Activated CD4-positive, alpha-beta T cell treated with anti-CD3 and anti-CD28 coated beads for 36 hours (primary cell): ENCODE measurements at regions not wholly inside any gene's neighbourhood (a gene's known extent, or its start where the extent isn't known, plus 50 kb on each side); places are given as distances from the start of the nearest gene placed in this dataset.
"Not testable (repeated sequence)": the region's sequence is repeated elsewhere in the genome, so short reads cannot be mapped to it uniquely, and the experiment has no call there.

Experiments
- ATAC-seq: fragments of 200-7000 bp; cut with Tn5 transposase; one replicate; pipeline ENCODE4 v1.10.0; 2021; ENCODE audit warnings: mild to moderate bottlenecking, moderate library complexity
- CTCF ChIA-PET: fragments of 350-600 bp; sonication (Branson Sonifier 250); formaldehyde crosslinking; loops from one replicate; lab custom pipeline; 2021; ENCODE audit warnings: antibody characterized with exemption; lab: Charles Lee
- POLR2A ChIA-PET: fragments of 350-600 bp; sonication (Branson Sonifier 250); formaldehyde crosslinking; loops from one replicate; lab custom pipeline; 2021; ENCODE audit warnings: antibody characterized with exemption, inconsistent platforms; lab: Charles Lee
- DNase-seq: peaks from one replicate; pipeline ENCODE4 v3.0.0-alpha.2; 2020
- H3K27ac Mint-ChIP-seq: one replicate; pipeline ENCODE4 v1.8.0; 2021; ENCODE audit warnings: mixed read lengths
- H3K27me3 Mint-ChIP-seq: one replicate; pipeline ENCODE4 v1.8.0; 2021; ENCODE audit warnings: mixed read lengths
- H3K36me3 Mint-ChIP-seq: one replicate; pipeline ENCODE4 v1.8.0; 2021; ENCODE audit warnings: low read depth, mixed read lengths
- H3K4me1 Mint-ChIP-seq: one replicate; pipeline ENCODE4 v1.8.0; 2021; ENCODE audit warnings: mixed read lengths
- H3K4me3 Mint-ChIP-seq: one replicate; pipeline ENCODE4 v1.8.0; 2021; ENCODE audit warnings: mild to moderate bottlenecking, moderate library complexity, mixed read lengths
- H3K9me3 Mint-ChIP-seq: one replicate; pipeline ENCODE4 v1.8.0; 2021; ENCODE audit warnings: low read depth, mixed read lengths
- intact Hi-C, 2 experiments: fragments of 100-400 bp; cut with DNase I in 1 of 2; cut with micrococcal nuclease in 1 of 2; formaldehyde crosslinking; loops; one replicate each; pipeline versions ENCODE4 v1.14.2 to v1.15.1; 2022 to 2024; cut with DNase I, micrococcal nuclease

- intact Hi-C loops: no loop called here
- no peak for DNase-seq
- H3K27ac Mint-ChIP-seq: no peak overlapping the region
- no peak for ATAC-seq
- peaks cover 8% of the 10 kb centered on the region for H3K27me3 Mint-ChIP-seq
- no peaks in the 10 kb centered on the region for H3K9me3 Mint-ChIP-seq
- ChIA-PET CTCF (no interaction called here), POLR2A (no interaction called here)
- peaks cover 3% of the 10 kb centered on the region for H3K4me1 Mint-ChIP-seq
- H3K4me3 Mint-ChIP-seq: no peak overlapping the region
- no peaks in the 10 kb centered on the region for H3K36me3 Mint-ChIP-seq
Measured at GRCh38 chr3:44132061-44132460, 109.6 kb upstream of the TOPAZ1 start.

GRCh38 chr3:44132593-44132992 lies 109.1 kb upstream of the TOPAZ1 start:
- Mint-ChIP-seq H3K4me1 (peaks cover 3% of the 10 kb centered on the region), H3K36me3 (no peaks in the 10 kb centered on the region), H3K27me3 (peaks cover 8% of the 10 kb centered on the region), H3K4me3 (no peak overlapping the region), H3K9me3 (no peaks in the 10 kb centered on the region), H3K27ac (no peak overlapping the region)
- no peak for DNase-seq
- ChIA-PET POLR2A (no interaction called here), CTCF (no interaction called here)
- no peak for ATAC-seq
- intact Hi-C loops: no loop called here

- intact Hi-C loops: no loop called here
- Mint-ChIP-seq H3K9me3 (peaks cover 3% of the 10 kb centered on the region), H3K27ac (no peak overlapping the region), H3K36me3 (no peaks in the 10 kb centered on the region), H3K4me1 (no peaks in the 10 kb centered on the region), H3K4me3 (no peak overlapping the region), H3K27me3 (peaks cover 16% of the 10 kb centered on the region)
- ChIA-PET POLR2A (no interaction called here), CTCF (no interaction called here)
- DNase-seq (no peak), ATAC-seq (no peak)
Measured at GRCh38 chr3:44136421-44136820, 105.3 kb upstream of the TOPAZ1 start.

GRCh38 chr3:44146073-44146472 lies 95.6 kb upstream of the TOPAZ1 start:
- H3K9me3 Mint-ChIP-seq: peaks cover 4% of the 10 kb centered on the region
- H3K27ac Mint-ChIP-seq: no peak overlapping the region
- CTCF ChIA-PET: no interaction called here
- no peaks in the 10 kb centered on the region for H3K4me1 Mint-ChIP-seq
- peaks cover 16% of the 10 kb centered on the region for H3K27me3 Mint-ChIP-seq
- ATAC-seq (no peak), DNase-seq (no peak)
- POLR2A ChIA-PET: no interaction called here
- H3K4me3 Mint-ChIP-seq: no peak overlapping the region
- H3K36me3 Mint-ChIP-seq: no peaks in the 10 kb centered on the region
- intact Hi-C loops: no loop called here

- intact Hi-C loops: no loop called here
- Mint-ChIP-seq H3K4me1 (no peaks in the 10 kb centered on the region), H3K27ac (no peak overlapping the region), H3K4me3 (no peak overlapping the region), H3K27me3 (peaks cover 19% of the 10 kb centered on the region), H3K9me3 (no peaks in the 10 kb centered on the region), H3K36me3 (no peaks in the 10 kb centered on the region)
- ChIA-PET CTCF (interaction anchor here (0.6 to 1.2 kb wide), 3 partner anchors 9 to 330 kb away, joined by 3 read pairs; no protein-coding TSS in a partner anchor), POLR2A (no interaction called here)
- no peak for DNase-seq
- ATAC-seq: no peak
Measured at GRCh38 chr3:44159696-44160300, 81.9 kb upstream of the TOPAZ1 start.

- H3K4me1 Mint-ChIP-seq: no peaks in the 10 kb centered on the region
- no peak overlapping the region for H3K4me3 Mint-ChIP-seq
- no peaks in the 10 kb centered on the region for H3K9me3 Mint-ChIP-seq
- peaks cover 17% of the 10 kb centered on the region for H3K27me3 Mint-ChIP-seq
- no peak for DNase-seq
- H3K27ac Mint-ChIP-seq: no peak overlapping the region
- intact Hi-C loops: no loop called here
- peak; percentile 39 for ATAC-seq
- POLR2A ChIA-PET: no interaction called here
- CTCF ChIA-PET: no interaction called here
- no peaks in the 10 kb centered on the region for H3K36me3 Mint-ChIP-seq
Measured at GRCh38 chr3:44160818-44161217, 80.9 kb upstream of the TOPAZ1 start.

GRCh38 chr3:44171891-44172290 lies 69.8 kb upstream of the TOPAZ1 start:
- H3K9me3 Mint-ChIP-seq: no peaks in the 10 kb centered on the region
- no peaks in the 10 kb centered on the region for H3K36me3 Mint-ChIP-seq
- H3K27ac Mint-ChIP-seq: no peak overlapping the region
- H3K4me1 Mint-ChIP-seq: no peaks in the 10 kb centered on the region
- DNase-seq (no peak), ATAC-seq (no peak)
- POLR2A ChIA-PET: no interaction called here
- H3K27me3 Mint-ChIP-seq: peaks cover 28% of the 10 kb centered on the region
- intact Hi-C loops: no loop called here
- CTCF ChIA-PET: no interaction called here
- H3K4me3 Mint-ChIP-seq: no peak overlapping the region

GRCh38 chr3:44172701-44173100 lies 69.0 kb upstream of the TOPAZ1 start:
- intact Hi-C loops, H3K36me3 Mint-ChIP-seq, H3K4me3 Mint-ChIP-seq, ATAC-seq, DNase-seq, H3K27ac Mint-ChIP-seq, H3K4me1 Mint-ChIP-seq, H3K9me3 Mint-ChIP-seq, POLR2A ChIA-PET: not testable (repeated sequence)
- CTCF ChIA-PET: interaction anchor here (0.6 kb wide), 1 partner anchor 70 kb away, joined by 5 read pairs; no protein-coding TSS in a partner anchor
- H3K27me3 Mint-ChIP-seq: peaks cover 28% of the 10 kb centered on the region

- H3K27me3 Mint-ChIP-seq: peaks cover 26% of the 10 kb centered on the region
- H3K9me3 Mint-ChIP-seq: no peaks in the 10 kb centered on the region
- ChIA-PET POLR2A (no interaction called here), CTCF (interaction anchor here (0.6 kb wide), 1 partner anchor 70 kb away, joined by 5 read pairs; no protein-coding TSS in a partner anchor)
- ATAC-seq (no peak), DNase-seq (no peak)
- H3K4me1 Mint-ChIP-seq: no peaks in the 10 kb centered on the region
- H3K4me3 Mint-ChIP-seq: no peak overlapping the region
- no peak overlapping the region for H3K27ac Mint-ChIP-seq
- no peaks in the 10 kb centered on the region for H3K36me3 Mint-ChIP-seq
- intact Hi-C loops: no loop called here
Measured at GRCh38 chr3:44173263-44173662, 68.4 kb upstream of the TOPAZ1 start.

GRCh38 chr3:44175070-44175469 lies 66.6 kb upstream of the TOPAZ1 start:
- Mint-ChIP-seq H3K27me3 (peaks cover 18% of the 10 kb centered on the region), H3K36me3 (no peaks in the 10 kb centered on the region), H3K4me1 (no peaks in the 10 kb centered on the region), H3K27ac (no peak overlapping the region), H3K9me3 (no peaks in the 10 kb centered on the region), H3K4me3 (no peak overlapping the region)
- DNase-seq (no peak), ATAC-seq (no peak)
- intact Hi-C loops: no loop called here
- ChIA-PET POLR2A (no interaction called here), CTCF (interaction anchor here (1.2 kb wide), 1 partner anchor 24 kb away, joined by 3 read pairs; no protein-coding TSS in a partner anchor)

GRCh38 chr3:44179246-44179645 lies 62.4 kb upstream of the TOPAZ1 start:
- CTCF ChIA-PET: interaction anchor here (1.0 kb wide), 1 partner anchor 324 kb away, joined by 3 read pairs; no protein-coding TSS in a partner anchor
- DNase-seq (no peak), ATAC-seq (no peak)
- no peak overlapping the region for H3K27ac Mint-ChIP-seq
- no peaks in the 10 kb centered on the region for H3K9me3 Mint-ChIP-seq
- POLR2A ChIA-PET: no interaction called here
- intact Hi-C loops: no loop called here
- no peaks in the 10 kb centered on the region for H3K4me1 Mint-ChIP-seq
- peaks cover 14% of the 10 kb centered on the region for H3K27me3 Mint-ChIP-seq
- H3K4me3 Mint-ChIP-seq: no peak overlapping the region
- no peaks in the 10 kb centered on the region for H3K36me3 Mint-ChIP-seq

- Mint-ChIP-seq H3K36me3 (no peaks in the 10 kb centered on the region), H3K4me1 (no peaks in the 10 kb centered on the region), H3K4me3 (no peak overlapping the region), H3K9me3 (no peaks in the 10 kb centered on the region), H3K27ac (no peak overlapping the region), H3K27me3 (peaks cover 20% of the 10 kb centered on the region)
- POLR2A ChIA-PET: no interaction called here
- intact Hi-C loops: no loop called here
- DNase-seq (no peak), ATAC-seq (no peak)
- CTCF ChIA-PET: interaction anchor here (0.6 to 1.2 kb wide), 5 partner anchors 14 to 718 kb away, joined by 3 to 4 read pairs (median 3); no protein-coding TSS in a partner anchor
Measured at GRCh38 chr3:44184319-44184953, 57.2 kb upstream of the TOPAZ1 start.
